ENCODE measurements at regions not wholly inside any gene's neighbourhood (a gene's known extent, or its start where the extent isn't known, plus 50 kb on each side); places are given as distances from the start of the nearest gene placed in this dataset.
A peak's percentile ranks its signal among the peaks of the same experiment; 100 is the strongest.
"Not testable (repeated sequence)": the region's sequence is repeated elsewhere in the genome, so short reads cannot be mapped to it uniquely, and the experiment has no call there.

DNA sequence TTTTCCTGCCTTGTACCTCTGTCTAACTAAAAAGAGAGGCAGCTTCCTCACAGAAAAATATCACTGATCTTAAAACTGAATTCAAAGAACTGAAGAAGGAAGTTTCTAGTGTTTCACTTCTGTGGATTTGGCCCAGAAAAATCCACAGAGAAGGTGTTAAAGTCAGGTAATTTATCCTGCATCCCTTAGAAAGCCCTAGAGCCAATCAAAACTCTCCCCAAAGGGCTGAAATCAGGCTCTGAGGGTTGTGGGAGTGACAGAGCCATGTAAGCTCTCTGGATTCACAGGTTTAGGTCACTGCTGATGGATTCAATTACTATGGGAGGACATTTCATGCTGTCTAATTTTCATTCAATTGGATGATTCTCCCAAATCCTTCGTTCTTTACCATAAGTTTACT, 152.3 kb downstream of the OR2B2 start:
- DNase-seq (ENCODE audit: missing footprints) (no peak), ATAC-seq (no peak)
- intact Hi-C loops (cut with DNase I), result loop anchor here (10.0 kb wide), 1 partner anchor 285 kb away; the partner anchor contains the start of gene ZNF184

- intact Hi-C loops (cut with DNase I), result loop anchor here (10.0 kb wide), 1 partner anchor 284 kb away; the partner anchor contains the start of gene ZNF184
- DNase-seq (ENCODE audit: missing footprints) (no peak), ATAC-seq (no peak)
Observed at GRCh38 chr6:27758491-27758890, 153.7 kb downstream of the OR2B2 start.

GRCh38 chr6:27757307-27757706, 154.9 kb downstream of the OR2B2 start:
- DNase-seq (ENCODE audit: missing footprints) (no peak), ATAC-seq (no peak)
- intact Hi-C loops (cut with DNase I), result loop anchor here (10.0 kb wide), 1 partner anchor 283 kb away; the partner anchor contains the start of gene ZNF184

DNA sequence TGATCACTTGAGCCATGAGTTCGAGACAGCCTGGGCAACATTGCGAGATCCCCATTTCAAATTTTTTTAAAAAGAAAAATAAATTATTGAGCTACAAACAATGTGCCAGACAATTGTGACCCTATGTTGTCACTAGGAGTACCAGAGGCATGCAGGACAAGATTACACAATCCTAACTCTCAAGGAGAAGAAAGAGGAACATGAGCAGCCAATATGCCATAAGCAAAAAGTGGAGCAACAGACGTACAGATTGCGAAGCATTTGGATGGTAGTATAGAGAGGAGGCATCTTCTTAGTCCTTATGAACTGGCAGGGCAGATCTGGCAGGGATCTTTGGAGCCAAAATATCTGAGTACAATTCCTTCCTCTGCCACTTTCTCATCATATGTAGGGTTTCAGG, 156.4 kb downstream of the OR2B2 start:
- no peak for DNase-seq (ENCODE audit: missing footprints)
- no peak for ATAC-seq
- intact Hi-C loops (cut with DNase I), result loop anchor here (10.0 kb wide), 1 partner anchor 281 kb away; the partner anchor contains the start of gene ZNF184

DNA sequence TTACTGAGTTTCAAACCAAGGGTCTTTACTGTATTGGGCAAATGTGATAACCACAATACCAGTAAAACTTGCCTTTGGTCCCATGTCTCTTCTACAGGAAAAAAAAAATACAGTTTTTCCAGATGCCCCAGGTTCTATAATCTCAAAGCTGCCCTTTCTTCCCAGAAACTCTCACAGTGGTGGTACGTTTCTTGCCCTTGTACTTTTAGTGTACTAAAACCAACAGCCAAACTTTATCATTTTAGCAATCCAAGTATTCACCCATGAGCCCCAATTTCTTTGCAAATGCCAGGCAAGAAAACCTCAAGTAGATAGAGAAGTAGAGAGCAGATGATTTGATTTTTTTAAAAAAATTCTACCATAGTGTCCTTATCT, 157.8 kb downstream of the OR2B2 start:
- DNase-seq (ENCODE audit: missing footprints) (no peak), ATAC-seq (no peak)
- intact Hi-C loops (cut with DNase I), result loop anchor here (5.0 to 10.0 kb wide), 3 partner anchors 280 to 627 kb away; partner anchors contain the start of gene ZNF184

GRCh38 chr6:27753668-27754407, 158.4 kb downstream of the OR2B2 start:
- ATAC-seq (peak; percentile 53), DNase-seq (ENCODE audit: missing footprints) (peak; percentile 85)
- intact Hi-C loops (cut with DNase I), result loop anchor here (2.0 to 10.0 kb wide), 5 partner anchors 149 to 627 kb away; partner anchors contain the start of gene ZNF184

GRCh38 chr6:27752038-27752885, 159.9 kb downstream of the OR2B2 start:
- DNase-seq (ENCODE audit: missing footprints), result no peak
- ATAC-seq, result peak; percentile 90
- intact Hi-C loops (cut with DNase I), result loop anchor here (2.0 to 10.0 kb wide), 5 partner anchors 151 to 625 kb away; partner anchors contain the start of gene ZNF184

DNA sequence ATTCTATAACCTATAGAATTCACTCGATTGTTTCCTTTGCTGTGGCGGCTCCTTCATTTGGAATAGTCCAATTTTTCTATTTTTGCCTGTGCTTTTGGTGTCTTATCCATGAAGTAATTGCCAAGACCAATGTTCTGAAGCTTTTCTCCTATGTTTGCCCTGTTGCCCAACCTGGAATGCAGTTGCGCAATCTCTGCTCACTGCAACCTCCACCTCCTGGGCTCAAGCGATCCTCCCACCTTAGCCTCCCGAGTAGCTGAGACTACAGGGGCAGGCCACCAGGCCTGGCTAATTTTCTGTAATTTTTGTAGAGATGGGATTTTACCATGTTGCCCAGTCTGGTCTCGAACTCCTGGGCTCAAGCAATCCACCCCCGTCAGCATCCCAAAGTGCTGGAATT, 163.5 kb downstream of the OR2B2 start:
- no peak for DNase-seq (ENCODE audit: missing footprints)
- ATAC-seq, result no peak
- intact Hi-C loops (cut with DNase I), result no loop called here

GRCh38 chr6:27747637-27748036, 164.6 kb downstream of the OR2B2 start:
- intact Hi-C loops (cut with DNase I), result no loop called here
- DNase-seq (ENCODE audit: missing footprints), result no peak
- no peak for ATAC-seq

GRCh38 chr6:27746860-27747259, 165.3 kb downstream of the OR2B2 start:
- ATAC-seq; intact Hi-C loops (cut with DNase I); DNase-seq (ENCODE audit: missing footprints): not testable (repeated sequence)

- intact Hi-C loops (cut with DNase I), result no loop called here
- DNase-seq (ENCODE audit: missing footprints) (no peak), ATAC-seq (no peak)
Observed at GRCh38 chr6:27743787-27744186, 168.4 kb downstream of the OR2B2 start.

DNA sequence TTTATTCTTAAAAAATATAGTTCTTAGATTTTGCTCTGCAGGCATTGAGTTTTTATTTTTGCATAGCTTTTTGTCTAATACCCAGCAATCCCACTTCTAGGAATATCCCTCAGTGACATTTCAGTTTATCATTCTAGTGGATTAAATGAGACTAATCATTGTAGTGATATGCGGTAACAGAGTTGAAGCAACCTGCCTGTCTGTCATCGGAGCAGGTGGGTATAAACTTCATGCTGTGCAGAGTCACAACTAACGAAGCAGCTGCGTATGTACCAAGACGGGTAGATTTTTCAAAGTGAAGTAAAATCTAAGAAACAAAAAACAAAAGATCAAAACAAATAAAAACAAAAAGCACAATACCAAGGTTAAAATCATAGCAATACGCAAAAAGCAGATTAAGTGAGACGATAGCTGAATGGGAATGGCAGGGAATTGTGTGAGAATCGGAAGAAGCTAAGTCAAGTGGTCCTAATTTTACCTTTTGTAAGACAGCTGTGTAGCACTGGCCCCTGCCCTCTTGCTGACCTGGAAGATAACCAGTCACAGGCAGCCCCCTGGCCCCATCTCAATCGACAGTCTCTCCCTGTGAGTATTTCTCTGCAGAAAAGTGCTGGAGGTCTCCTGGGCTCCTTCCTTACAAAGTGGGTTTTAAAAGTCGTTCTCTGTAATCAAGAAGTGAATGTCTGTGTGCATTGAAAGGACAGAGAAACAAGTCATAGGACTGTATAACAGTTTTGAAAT, 169.2 kb downstream of the OR2B2 start:
- intact Hi-C loops (cut with DNase I), result no loop called here
- DNase-seq (ENCODE audit: missing footprints), result no peak
- no peak for ATAC-seq

- ATAC-seq; intact Hi-C loops (cut with DNase I); DNase-seq (ENCODE audit: missing footprints): not testable (repeated sequence)
Observed at GRCh38 chr6:27739902-27740301, 172.3 kb downstream of the OR2B2 start.

DNA sequence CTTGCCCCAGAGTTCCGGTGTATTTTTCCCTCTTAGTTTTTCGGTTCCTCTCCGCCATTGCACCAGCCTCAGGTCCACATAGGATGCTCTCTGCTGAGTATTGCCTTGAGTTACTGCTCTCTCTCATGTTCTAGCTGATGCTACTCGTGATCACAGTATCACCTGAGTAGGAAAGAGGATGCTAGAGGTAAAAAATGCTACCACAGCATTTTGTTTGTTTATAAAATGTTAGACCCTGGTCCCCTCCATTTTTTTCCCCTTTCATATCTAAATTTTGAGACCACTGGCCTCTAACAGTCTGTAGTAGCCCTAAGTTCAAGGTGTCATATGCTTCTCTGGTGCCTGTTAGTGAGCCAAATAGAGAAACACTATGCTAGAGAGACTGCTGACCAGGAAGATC, 175.5 kb downstream of the OR2B2 start:
- DNase-seq (ENCODE audit: missing footprints) (no peak), ATAC-seq (no peak)
- intact Hi-C loops (cut with DNase I), result no loop called here

DNA sequence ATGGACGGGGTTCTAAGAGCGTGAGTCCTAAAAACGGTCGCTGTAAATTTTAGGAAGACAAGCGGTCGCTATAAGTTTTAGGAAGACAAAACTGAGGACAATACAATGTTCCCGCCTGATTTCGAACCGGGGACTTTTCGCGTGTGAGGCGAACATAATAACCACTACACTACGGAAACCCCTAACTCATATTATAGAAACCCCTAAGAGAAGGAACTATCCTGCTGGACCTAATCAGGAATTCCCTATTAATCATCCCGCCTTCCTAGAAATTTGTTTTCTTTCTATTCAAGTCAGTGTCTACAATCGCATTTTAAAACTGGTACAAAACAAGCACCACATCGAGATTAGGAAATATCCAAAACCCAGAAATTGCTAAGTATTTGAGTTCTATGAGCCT, 183.8 kb downstream of the OR2B2 start:
- ATAC-seq, result no peak
- intact Hi-C loops (cut with DNase I), result no loop called here
- DNase-seq (ENCODE audit: missing footprints), result no peak

GRCh38 chr6:27726619-27727023, 185.6 kb downstream of the OR2B2 start:
- intact Hi-C loops (cut with DNase I), result no loop called here
- DNase-seq (ENCODE audit: missing footprints) (no peak), ATAC-seq (no peak)

- ATAC-seq, result no peak
- intact Hi-C loops (cut with DNase I), result no loop called here
Observed at GRCh38 chr6:27720607-27721580, 191.3 kb downstream of the OR2B2 start.

DNA sequence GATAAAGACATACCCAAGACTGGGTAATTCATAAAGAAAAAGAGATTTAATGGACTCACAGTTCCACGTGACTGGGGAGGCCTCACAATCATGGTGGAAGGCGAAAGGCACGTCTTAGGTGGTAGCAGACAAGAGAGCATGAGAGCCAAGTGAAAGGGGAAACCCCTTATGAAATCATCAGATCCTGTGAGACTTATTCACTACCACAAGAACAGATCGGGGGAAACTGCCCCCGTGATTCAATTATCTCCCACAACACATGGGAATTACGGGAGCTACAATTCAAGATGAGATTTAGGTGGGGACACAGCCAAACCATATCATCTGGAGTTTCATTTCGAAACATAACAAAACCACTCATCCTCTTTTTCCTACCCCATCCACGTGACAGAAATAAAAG, 193.2 kb downstream of the OR2B2 start:
- ATAC-seq; DNase-seq (ENCODE audit: missing footprints); intact Hi-C loops (cut with DNase I): not testable (repeated sequence)

More at GRCh38 chr6:27720607-27721580, 191.3 kb downstream of the OR2B2 start:
- DNase-seq (ENCODE audit: missing footprints), result no peak

All from Right ventricle myocardium inferior (tissue), 1 donor.